OCI-LY1 (cell line): ENCODE measurements at regions not wholly inside any gene's neighbourhood (a gene's known extent, or its start where the extent isn't known, plus 50 kb on each side); places are given as distances from the start of the nearest gene placed in this dataset.

Source experiments
- EZH2 ChIP-seq: fragments of 200-600 bp; sonication (generic), shearing (Covaris generic); IDR thresholded peaks from 2 replicates; pipeline ENCODE4 v1.8.0; 2017; ENCODE audit warnings: borderline replicate concordance, mixed run types, mild to moderate bottlenecking, antibody characterized with exemption, low read length, moderate library complexity, mixed read lengths
- TF ChIP-seq, protein P1 (sequence below): fragments of 200-600 bp; sonication (generic), shearing (Covaris generic); IDR thresholded peaks from 2 replicates; pipeline ENCODE4 v1.5.1; 2017; ENCODE audit warnings: mild to moderate bottlenecking, antibody characterized with exemption, low read length, moderate library complexity, mixed read lengths

DNA sequence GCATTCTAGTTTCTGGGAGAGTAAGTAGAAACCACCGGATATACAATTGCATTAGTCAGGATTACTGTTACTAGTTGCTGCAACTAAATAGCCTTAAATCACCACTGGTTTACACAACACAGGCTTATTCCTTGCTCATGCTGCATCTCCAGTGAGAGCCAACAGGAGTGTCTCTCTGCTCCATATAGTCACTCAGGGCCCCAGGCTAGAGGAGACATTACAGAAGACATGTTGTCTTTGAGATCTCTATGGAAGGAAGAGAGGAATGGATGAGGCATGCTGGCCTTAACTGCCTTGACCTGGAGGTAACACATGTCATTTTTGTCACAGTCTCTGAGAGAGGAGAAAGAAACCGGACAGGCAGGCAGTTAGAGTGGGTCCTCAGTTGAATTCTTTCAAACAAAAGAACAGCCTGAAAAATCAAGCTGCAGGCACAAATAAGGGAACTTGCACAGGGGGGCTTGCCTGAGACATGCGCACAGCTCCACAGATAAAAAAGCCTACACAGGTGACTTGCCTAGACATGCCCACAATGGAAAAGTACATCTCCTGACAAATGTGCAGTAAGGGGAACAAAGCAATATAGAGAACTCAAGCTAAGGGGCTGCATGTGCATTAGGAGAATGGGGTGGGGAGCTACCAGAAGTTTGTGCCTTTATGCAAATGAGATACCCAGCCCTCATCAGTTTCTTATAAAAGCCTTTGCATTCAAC, 348.0 kb downstream of the TYW1 start:
- TF ChIP-seq, protein P1, sequence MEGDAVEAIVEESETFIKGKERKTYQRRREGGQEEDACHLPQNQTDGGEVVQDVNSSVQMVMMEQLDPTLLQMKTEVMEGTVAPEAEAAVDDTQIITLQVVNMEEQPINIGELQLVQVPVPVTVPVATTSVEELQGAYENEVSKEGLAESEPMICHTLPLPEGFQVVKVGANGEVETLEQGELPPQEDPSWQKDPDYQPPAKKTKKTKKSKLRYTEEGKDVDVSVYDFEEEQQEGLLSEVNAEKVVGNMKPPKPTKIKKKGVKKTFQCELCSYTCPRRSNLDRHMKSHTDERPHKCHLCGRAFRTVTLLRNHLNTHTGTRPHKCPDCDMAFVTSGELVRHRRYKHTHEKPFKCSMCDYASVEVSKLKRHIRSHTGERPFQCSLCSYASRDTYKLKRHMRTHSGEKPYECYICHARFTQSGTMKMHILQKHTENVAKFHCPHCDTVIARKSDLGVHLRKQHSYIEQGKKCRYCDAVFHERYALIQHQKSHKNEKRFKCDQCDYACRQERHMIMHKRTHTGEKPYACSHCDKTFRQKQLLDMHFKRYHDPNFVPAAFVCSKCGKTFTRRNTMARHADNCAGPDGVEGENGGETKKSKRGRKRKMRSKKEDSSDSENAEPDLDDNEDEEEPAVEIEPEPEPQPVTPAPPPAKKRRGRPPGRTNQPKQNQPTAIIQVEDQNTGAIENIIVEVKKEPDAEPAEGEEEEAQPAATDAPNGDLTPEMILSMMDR, result no peak
- TF ChIP-seq EZH2, result no peak
